HFFc6 (cell line): ENCODE measurements at regions not wholly inside any gene's neighbourhood (a gene's known extent, or its start where the extent isn't known, plus 50 kb on each side); places are given as distances from the start of the nearest gene placed in this dataset.

Experiments used
- DNase-seq: peaks from one replicate; pipeline ENCODE4 v3.0.0-alpha.2; 2018
- H3K27ac Mint-ChIP-seq: 2 replicates; pipeline ENCODE4 v1.8.0; 2020; ENCODE audit warnings: mild to moderate bottlenecking, mixed read lengths
- H3K27me3 Mint-ChIP-seq: 2 replicates; pipeline ENCODE4 v1.8.0; 2021; ENCODE audit warnings: mild to moderate bottlenecking, moderate library complexity, mixed read lengths; ENCODE audit not compliant: insufficient read depth
- H3K36me3 Mint-ChIP-seq: 2 replicates; pipeline ENCODE4 v1.8.0; 2021; ENCODE audit warnings: low read depth, mixed read lengths
- H3K4me1 Mint-ChIP-seq: 2 replicates; pipeline ENCODE4 v1.8.0; 2020; ENCODE audit warnings: low read depth, mixed read lengths
- H3K4me3 Mint-ChIP-seq: 2 replicates; pipeline ENCODE4 v1.8.0; 2020; ENCODE audit warnings: mild to moderate bottlenecking, moderate library complexity, mixed read lengths
- H3K9me3 Mint-ChIP-seq: 2 replicates; pipeline ENCODE4 v1.8.0; 2020; ENCODE audit warnings: mild to moderate bottlenecking, mixed read lengths
- CTCF ChIP-seq: fragments of 200-600 bp; sonication (generic); IDR thresholded peaks from 2 replicates; pipeline ENCODE4 v1.5.0; 2021; ENCODE audit warnings: antibody characterized with exemption, mild to moderate bottlenecking

GRCh38 chr6:1178590-1178989 lies 133.3 kb upstream of the FOXQ1 start:
- H3K4me1 Mint-ChIP-seq: no peaks in the 10 kb centered on the region
- peaks cover 9% of the 10 kb centered on the region for H3K27me3 Mint-ChIP-seq
- DNase-seq: no peak
- H3K27ac Mint-ChIP-seq: no peak overlapping the region
- no peaks in the 10 kb centered on the region for H3K36me3 Mint-ChIP-seq
- TF ChIP-seq CTCF: no peak
- no peak overlapping the region for H3K4me3 Mint-ChIP-seq
- 0 out of 2 replicates have a peak, but pooled peaks cover under 1% of the 10 kb centered on the region for H3K9me3 Mint-ChIP-seq

- H3K9me3 Mint-ChIP-seq: 0 out of 2 replicates have a peak, but pooled peaks cover 4% of the 10 kb centered on the region
- no peak overlapping the region for H3K4me3 Mint-ChIP-seq
- H3K36me3 Mint-ChIP-seq: no peaks in the 10 kb centered on the region
- peaks cover 9% of the 10 kb centered on the region for H3K27me3 Mint-ChIP-seq
- TF ChIP-seq CTCF: no peak
- H3K27ac Mint-ChIP-seq: no peak overlapping the region
- DNase-seq: no peak
- no peaks in the 10 kb centered on the region for H3K4me1 Mint-ChIP-seq
Observed at GRCh38 chr6:1176567-1176966, 135.3 kb upstream of the FOXQ1 start.

GRCh38 chr6:1175877-1176276 lies 136.0 kb upstream of the FOXQ1 start:
- no peak for TF ChIP-seq CTCF
- Mint-ChIP-seq H3K9me3 (0 out of 2 replicates have a peak, but pooled peaks cover 4% of the 10 kb centered on the region), H3K36me3 (no peaks in the 10 kb centered on the region), H3K4me1 (no peaks in the 10 kb centered on the region), H3K4me3 (no peak overlapping the region), H3K27me3 (peaks cover 9% of the 10 kb centered on the region), H3K27ac (no peak overlapping the region)
- no peak for DNase-seq

- TF ChIP-seq CTCF: no peak
- Mint-ChIP-seq H3K36me3 (no peaks in the 10 kb centered on the region), H3K9me3 (0 out of 2 replicates have a peak, but pooled peaks cover 4% of the 10 kb centered on the region), H3K4me3 (no peak overlapping the region), H3K27ac (no peak overlapping the region), H3K27me3 (peaks cover 3% of the 10 kb centered on the region), H3K4me1 (no peaks in the 10 kb centered on the region)
- DNase-seq: no peak
Observed at GRCh38 chr6:1170794-1171193, 141.1 kb upstream of the FOXQ1 start.

GRCh38 chr6:1164600-1164999 lies 147.3 kb upstream of the FOXQ1 start:
- Mint-ChIP-seq H3K27ac (no peak overlapping the region), H3K4me3 (no peak overlapping the region), H3K36me3 (no peaks in the 10 kb centered on the region), H3K9me3 (no peaks in the 10 kb centered on the region), H3K4me1 (peaks cover 7% of the 10 kb centered on the region; the same call in 1 of the 2 replicates), H3K27me3 (peaks cover 5% of the 10 kb centered on the region; the same call in 1 of the 2 replicates)
- no peak for TF ChIP-seq CTCF
- no peak for DNase-seq

GRCh38 chr6:1163501-1163900 lies 148.4 kb upstream of the FOXQ1 start:
- no peaks in the 10 kb centered on the region for H3K9me3 Mint-ChIP-seq
- no peak for DNase-seq
- no peak overlapping the region for H3K4me3 Mint-ChIP-seq
- no peak for TF ChIP-seq CTCF
- H3K36me3 Mint-ChIP-seq: no peaks in the 10 kb centered on the region
- H3K27ac Mint-ChIP-seq: no peak overlapping the region
- H3K4me1 Mint-ChIP-seq: peaks cover 7% of the 10 kb centered on the region; the same call in 1 of the 2 replicates
- H3K27me3 Mint-ChIP-seq: peaks cover 5% of the 10 kb centered on the region; the same call in 1 of the 2 replicates
